Cardiac muscle cell (in vitro differentiated cells and primary cell): ENCODE measurements at regions not wholly inside any gene's neighbourhood (a gene's known extent, or its start where the extent isn't known, plus 50 kb on each side); places are given as distances from the start of the nearest gene placed in this dataset.

Experiments
- DNase-seq, 2 donors: peaks; one replicate each; pipeline versions ENCODE4 v3.0.0 to v3.0.0-alpha.2; 2010 to 2017; ENCODE audit warnings: low read depth in 1 of 2, low spot score in 1 of 2
- H3K27ac ChIP-seq: fragments of 200-600 bp; sonication (generic); 2 replicates; pipeline ENCODE4 v1.5.1; 2016
- H3K27me3 ChIP-seq: fragments of 200-600 bp; sonication (generic); 2 replicates; pipeline ENCODE4 v1.6.0; 2016; ENCODE audit warnings: control low read depth
- H3K36me3 ChIP-seq: fragments of 200-600 bp; sonication (generic); 2 replicates; pipeline ENCODE4 v1.5.1; 2016; ENCODE audit warnings: control low read depth
- H3K4me1 ChIP-seq: fragments of 200-600 bp; sonication (generic); 2 replicates; pipeline ENCODE4 v1.8.1; 2017; ENCODE audit warnings: low read depth, mild to moderate bottlenecking, mixed run types
- H3K4me3 ChIP-seq: fragments of 200-600 bp; sonication (generic); 2 replicates; pipeline ENCODE4 v1.5.1; 2016; ENCODE audit warnings: mild to moderate bottlenecking
- H3K9me3 ChIP-seq: fragments of 200-600 bp; sonication (generic); 2 replicates; pipeline ENCODE4 v1.5.1; 2017; ENCODE audit warnings: low read depth, mild to moderate bottlenecking, control low read depth
- TF ChIP-seq, protein P1 (sequence below): IDR thresholded peaks from 2 replicates; pipeline ENCODE4 v1.5.1; 2012; ENCODE audit warnings: low read depth, mild to moderate bottlenecking, low read length

DNA sequence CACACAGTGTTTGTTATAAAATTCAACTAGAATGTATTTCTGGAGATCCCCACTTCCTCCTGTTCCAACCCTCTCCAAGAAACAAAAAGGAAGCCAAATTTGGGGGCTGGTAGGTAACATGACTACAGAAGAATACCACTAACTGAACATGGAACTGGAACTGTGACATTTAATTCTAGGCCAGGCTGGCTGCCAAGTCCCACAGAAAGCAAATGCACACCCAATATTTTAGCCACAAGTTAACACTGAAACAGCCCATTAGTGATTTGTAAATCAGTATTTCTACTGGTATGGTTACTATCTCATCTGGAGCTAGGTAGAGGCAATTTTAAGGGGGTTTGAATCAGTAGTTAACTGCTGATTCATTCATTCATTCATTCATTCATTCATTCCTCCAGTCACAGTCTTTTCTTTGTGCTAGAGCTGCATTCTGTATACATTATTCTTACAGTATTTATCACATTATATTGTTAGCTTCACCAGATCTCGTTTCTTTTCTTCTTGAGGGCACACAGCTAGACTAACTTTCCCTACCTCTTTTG, 131.7 kb upstream of the GDNF start:
- DNase-seq, result no peak
- no peaks in the 10 kb centered on the region for H3K36me3 ChIP-seq
- no peaks in the 10 kb centered on the region for H3K27me3 ChIP-seq
- no peaks in the 10 kb centered on the region for H3K9me3 ChIP-seq
- H3K27ac ChIP-seq, result no peak overlapping the region
- TF ChIP-seq, protein P1, sequence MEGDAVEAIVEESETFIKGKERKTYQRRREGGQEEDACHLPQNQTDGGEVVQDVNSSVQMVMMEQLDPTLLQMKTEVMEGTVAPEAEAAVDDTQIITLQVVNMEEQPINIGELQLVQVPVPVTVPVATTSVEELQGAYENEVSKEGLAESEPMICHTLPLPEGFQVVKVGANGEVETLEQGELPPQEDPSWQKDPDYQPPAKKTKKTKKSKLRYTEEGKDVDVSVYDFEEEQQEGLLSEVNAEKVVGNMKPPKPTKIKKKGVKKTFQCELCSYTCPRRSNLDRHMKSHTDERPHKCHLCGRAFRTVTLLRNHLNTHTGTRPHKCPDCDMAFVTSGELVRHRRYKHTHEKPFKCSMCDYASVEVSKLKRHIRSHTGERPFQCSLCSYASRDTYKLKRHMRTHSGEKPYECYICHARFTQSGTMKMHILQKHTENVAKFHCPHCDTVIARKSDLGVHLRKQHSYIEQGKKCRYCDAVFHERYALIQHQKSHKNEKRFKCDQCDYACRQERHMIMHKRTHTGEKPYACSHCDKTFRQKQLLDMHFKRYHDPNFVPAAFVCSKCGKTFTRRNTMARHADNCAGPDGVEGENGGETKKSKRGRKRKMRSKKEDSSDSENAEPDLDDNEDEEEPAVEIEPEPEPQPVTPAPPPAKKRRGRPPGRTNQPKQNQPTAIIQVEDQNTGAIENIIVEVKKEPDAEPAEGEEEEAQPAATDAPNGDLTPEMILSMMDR, result no peak
- H3K4me3 ChIP-seq, result no peak overlapping the region
- no peaks in the 10 kb centered on the region for H3K4me1 ChIP-seq

DNA sequence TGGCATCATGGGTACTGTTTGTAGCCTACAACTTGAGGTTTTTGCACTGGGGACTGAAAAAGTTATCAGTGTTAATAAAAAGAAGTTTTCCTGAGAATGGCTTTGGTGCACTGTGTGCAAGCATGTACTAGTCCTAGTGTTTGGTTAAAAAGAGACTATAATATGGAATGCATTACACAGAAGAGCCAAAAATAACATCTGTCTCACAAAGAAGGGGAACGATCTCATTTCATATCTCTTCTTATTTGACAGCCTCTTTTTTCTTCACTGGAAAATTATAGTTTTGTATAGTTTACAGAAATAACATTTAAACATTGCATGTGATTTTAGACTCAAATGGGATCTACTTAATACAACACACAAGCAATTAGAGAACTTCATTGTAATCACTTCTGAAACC, 127.0 kb upstream of the GDNF start:
- H3K4me1 ChIP-seq, result no peaks in the 10 kb centered on the region
- TF ChIP-seq, protein P1, result no peak
- H3K4me3 ChIP-seq, result no peak overlapping the region
- DNase-seq, result no peak
- no peaks in the 10 kb centered on the region for H3K36me3 ChIP-seq
- H3K27me3 ChIP-seq, result no peaks in the 10 kb centered on the region
- no peak overlapping the region for H3K27ac ChIP-seq
- no peaks in the 10 kb centered on the region for H3K9me3 ChIP-seq

DNA sequence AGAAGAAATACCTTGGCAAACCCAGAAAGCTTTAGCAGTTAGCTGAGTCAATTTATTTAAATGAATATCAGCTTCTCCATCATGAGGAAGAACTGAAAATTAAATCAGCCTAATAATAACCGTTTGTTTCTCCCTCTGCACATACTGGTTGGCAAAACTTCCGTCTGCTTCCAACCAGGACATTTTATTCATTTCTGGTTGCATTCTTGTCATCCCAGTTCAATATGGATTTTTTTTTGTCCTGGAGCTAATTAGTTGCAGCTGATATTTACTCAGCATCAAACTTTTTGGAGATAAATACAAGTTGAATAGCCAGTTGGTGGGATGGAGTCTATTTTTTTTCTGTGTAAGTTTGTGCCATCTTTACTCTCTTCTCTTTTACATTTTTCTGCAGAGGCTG, 126.5 kb upstream of the GDNF start:
- no peaks in the 10 kb centered on the region for H3K27me3 ChIP-seq

DNA sequence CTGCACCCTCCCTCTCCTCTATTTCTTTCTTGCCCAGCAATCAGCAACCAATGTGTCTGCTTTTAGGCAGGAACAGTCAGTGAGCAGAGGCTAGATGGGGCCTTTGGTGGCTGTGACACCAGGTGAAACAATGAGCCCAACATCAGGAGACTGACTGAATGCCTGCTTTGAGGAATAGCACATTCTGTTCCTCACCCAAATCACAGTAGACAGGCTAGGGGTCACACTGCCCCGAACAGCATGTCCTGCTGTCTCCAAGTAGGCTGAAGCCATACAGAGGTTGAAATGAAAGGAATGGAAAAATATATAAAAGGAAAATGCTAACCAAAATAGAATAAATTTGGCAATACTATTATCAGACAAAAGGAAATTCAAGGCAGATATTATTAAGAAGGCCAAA, 122.5 kb upstream of the GDNF start:
- Histone ChIP-seq H3K4me3 (no peak overlapping the region), H3K36me3 (no peaks in the 10 kb centered on the region), H3K27ac (no peak overlapping the region), H3K9me3 (peaks cover 3% of the 10 kb centered on the region), H3K27me3 (no peaks in the 10 kb centered on the region), H3K4me1 (no peaks in the 10 kb centered on the region)
- DNase-seq, result no peak
- TF ChIP-seq, protein P1, result no peak

More for the DNA sequence above, 126.5 kb upstream of the GDNF start:
- TF ChIP-seq, protein P1, result no peak
- H3K27ac ChIP-seq, result no peak overlapping the region
- H3K4me3 ChIP-seq, result no peak overlapping the region
- no peaks in the 10 kb centered on the region for H3K4me1 ChIP-seq
- no peaks in the 10 kb centered on the region for H3K36me3 ChIP-seq
- no peak for DNase-seq
- no peaks in the 10 kb centered on the region for H3K9me3 ChIP-seq

DNA sequence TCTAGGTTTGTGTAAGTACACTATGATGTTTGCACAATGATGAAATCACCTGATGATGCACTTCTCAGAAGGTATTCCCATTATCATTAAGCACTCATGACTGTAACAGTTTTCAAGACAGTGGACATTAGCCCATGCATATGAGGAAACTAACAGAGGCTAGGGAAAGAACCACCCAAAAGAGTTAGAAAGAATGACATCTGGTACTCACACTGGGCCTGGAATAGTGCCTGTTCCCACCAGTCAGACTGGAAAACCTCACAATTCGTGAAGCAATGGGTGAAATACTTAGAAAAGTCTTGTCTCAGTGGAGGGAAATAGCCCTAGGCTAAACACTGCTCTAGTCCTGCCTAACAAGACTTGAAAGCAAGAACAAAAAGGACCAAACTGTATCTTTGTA, 117.4 kb upstream of the GDNF start:
- no peaks in the 10 kb centered on the region for H3K36me3 ChIP-seq
- H3K4me1 ChIP-seq, result no peaks in the 10 kb centered on the region
- TF ChIP-seq, protein P1, result no peak
- peaks cover 3% of the 10 kb centered on the region for H3K9me3 ChIP-seq
- DNase-seq, result no peak
- H3K27ac ChIP-seq, result no peak overlapping the region
- no peaks in the 10 kb centered on the region for H3K27me3 ChIP-seq
- no peak overlapping the region for H3K4me3 ChIP-seq

DNA sequence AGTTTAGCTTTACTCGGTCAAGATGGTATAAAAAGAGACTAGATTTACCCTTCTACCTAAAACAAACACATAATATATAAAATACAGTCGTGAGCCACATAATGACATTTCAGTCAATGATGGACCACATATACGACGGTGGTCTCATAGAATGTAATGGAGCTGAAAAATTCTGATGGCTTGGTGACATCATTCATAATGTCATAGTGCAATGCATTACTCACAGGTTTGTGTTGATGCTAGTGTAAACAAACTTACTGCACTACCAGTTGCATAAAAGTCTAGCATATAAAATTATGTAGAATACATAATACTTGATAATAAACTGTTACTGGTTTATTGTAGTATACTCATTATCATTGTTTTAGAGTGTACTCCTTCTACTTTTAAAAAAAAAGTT, 115.9 kb upstream of the GDNF start:
- no peaks in the 10 kb centered on the region for H3K36me3 ChIP-seq
- H3K27ac ChIP-seq, result no peak overlapping the region
- DNase-seq, result no peak
- peaks cover 3% of the 10 kb centered on the region for H3K9me3 ChIP-seq
- H3K4me1 ChIP-seq, result no peaks in the 10 kb centered on the region
- TF ChIP-seq, protein P1, result no peak
- no peaks in the 10 kb centered on the region for H3K27me3 ChIP-seq
- no peak overlapping the region for H3K4me3 ChIP-seq
